COR-L47 (cell line): ENCODE measurements at regions not wholly inside any gene's neighbourhood (a gene's known extent, or its start where the extent isn't known, plus 50 kb on each side); places are given as distances from the start of the nearest gene placed in this dataset.

ENCODE experiments used
- DNase-seq: peaks from one replicate; lab custom pipeline; 2025; lab: John Stamatoyannopoulos, UW

- no peak for DNase-seq
Observed at GRCh38 chr1:48164571-48164970, 57.9 kb upstream of the SLC5A9 start.

- no peak for DNase-seq
Observed at GRCh38 chr1:48160486-48161132, 61.9 kb upstream of the SLC5A9 start.

GRCh38 chr1:48139275-48139674, 83.2 kb upstream of the SLC5A9 start:
- no peak for DNase-seq

GRCh38 chr1:48127735-48128685, 94.5 kb upstream of the SLC5A9 start:
- no peak for DNase-seq

- no peak for DNase-seq
Observed at GRCh38 chr1:48123647-48124046, 98.9 kb upstream of the SLC5A9 start.

- DNase-seq: no peak
Observed at GRCh38 chr1:48121955-48122354, 100.6 kb upstream of the SLC5A9 start.

- no peak for DNase-seq
Observed at GRCh38 chr1:48120621-48121020, 101.9 kb upstream of the SLC5A9 start.

- no peak for DNase-seq
Observed at GRCh38 chr1:48115835-48116234, 106.7 kb upstream of the SLC5A9 start.

GRCh38 chr1:48114596-48115382, 107.7 kb upstream of the SLC5A9 start:
- no peak for DNase-seq

GRCh38 chr1:48109390-48110013, 112.3 kb upstream of the TRABD2B start:
- DNase-seq: peak; percentile 47

GRCh38 chr1:48107516-48107915, 110.3 kb upstream of the TRABD2B start:
- DNase-seq: no peak

GRCh38 chr1:48106049-48106448, 108.9 kb upstream of the TRABD2B start:
- DNase-seq: no peak

- no peak for DNase-seq
Observed at GRCh38 chr1:48105165-48105564, 108.0 kb upstream of the TRABD2B start.

GRCh38 chr1:48103495-48103894, 106.3 kb upstream of the TRABD2B start:
- no peak for DNase-seq

- DNase-seq: no peak
Observed at GRCh38 chr1:48102766-48103165, 105.6 kb upstream of the TRABD2B start.

GRCh38 chr1:48099072-48099773, 102.0 kb upstream of the TRABD2B start:
- peak; percentile 33 for DNase-seq

- peak; percentile 82 for DNase-seq
Observed at GRCh38 chr1:48093696-48094528, 96.7 kb upstream of the TRABD2B start.

GRCh38 chr1:48093147-48093546, 96.0 kb upstream of the TRABD2B start:
- no peak for DNase-seq

GRCh38 chr1:48092401-48092800, 95.2 kb upstream of the TRABD2B start:
- no peak for DNase-seq

- no peak for DNase-seq
Observed at GRCh38 chr1:48089356-48089891, 92.2 kb upstream of the TRABD2B start.
